BJ (cell line): ENCODE measurements at regions not wholly inside any gene's neighbourhood (a gene's known extent, or its start where the extent isn't known, plus 50 kb on each side); places are given as distances from the start of the nearest gene placed in this dataset.
"Not testable (repeated sequence)": the region's sequence is repeated elsewhere in the genome, so short reads cannot be mapped to it uniquely, and the experiment has no call there.

Experiments
- CTCF ChIA-PET: fragments of 350-600 bp; formaldehyde crosslinking; extraction: SDS; loops from one replicate; lab custom pipeline; 2021; ENCODE audit warnings: antibody characterized with exemption, inconsistent platforms; lab: Yijun Ruan, JAX
- POLR2A ChIA-PET: fragments of 300-600 bp; sonication (Branson Sonifier 250); formaldehyde crosslinking; extraction: SDS; loops from one replicate; lab custom pipeline; 2021; ENCODE audit warnings: antibody characterized with exemption; lab: Charles Lee
- DNase-seq: peaks from one replicate; pipeline ENCODE4 v3.0.0-alpha.2; 2011; ENCODE audit warnings: low read depth
- H3K27me3 ChIP-seq: 2 replicates; pipeline ENCODE4 v1.6.0; 2011; ENCODE audit warnings: low read length; ENCODE audit not compliant: control insufficient read depth, insufficient read depth
- H3K36me3 ChIP-seq: 2 replicates; pipeline ENCODE4 v1.5.1; 2011; ENCODE audit warnings: low read length; ENCODE audit not compliant: control insufficient read depth, insufficient read depth
- H3K4me3 ChIP-seq: 2 replicates; pipeline ENCODE4 v1.5.1; 2011; ENCODE audit warnings: low read depth, mild to moderate bottlenecking, control low read depth, low read length
- CTCF ChIP-seq: IDR thresholded peaks from 2 replicates; pipeline ENCODE4 v1.5.1; 2011; ENCODE audit warnings: low read depth, mild to moderate bottlenecking, control low read depth, inconsistent platforms, low read length, moderate library complexity; ENCODE audit not compliant: insufficient read depth

GRCh38 chrX:16333453-16333852 is 166.2 kb downstream of the MAGEB17 start:
- no peaks in the 10 kb centered on the region for H3K27me3 ChIP-seq
- no peaks in the 10 kb centered on the region for H3K36me3 ChIP-seq
- TF ChIP-seq CTCF: no peak
- ChIA-PET POLR2A (no interaction called here), CTCF (no interaction called here)
- H3K4me3 ChIP-seq: no peak overlapping the region
- no peak for DNase-seq

- DNase-seq: no peak
- POLR2A ChIA-PET: no interaction called here
- Histone ChIP-seq H3K36me3 (no peaks in the 10 kb centered on the region), H3K4me3 (no peak overlapping the region), H3K27me3 (no peaks in the 10 kb centered on the region)
- no peak for TF ChIP-seq CTCF
- CTCF ChIA-PET: no interaction called here
Observed at GRCh38 chrX:16335181-16335580, 167.9 kb downstream of the MAGEB17 start.

GRCh38 chrX:16347968-16348670 is 180.8 kb downstream of the MAGEB17 start:
- POLR2A ChIA-PET: no interaction called here
- no peak for TF ChIP-seq CTCF
- no peak overlapping the region for H3K4me3 ChIP-seq

GRCh38 chrX:16357902-16358301 is 190.6 kb downstream of the MAGEB17 start:
- H3K27me3 ChIP-seq: no peaks in the 10 kb centered on the region
- no peak for TF ChIP-seq CTCF
- no peak overlapping the region for H3K4me3 ChIP-seq
- ChIA-PET POLR2A (no interaction called here), CTCF (no interaction called here)
- no peaks in the 10 kb centered on the region for H3K36me3 ChIP-seq
- no peak for DNase-seq

More at GRCh38 chrX:16347968-16348670, 180.8 kb downstream of the MAGEB17 start:
- CTCF ChIA-PET: no interaction called here
- H3K36me3 ChIP-seq: no peaks in the 10 kb centered on the region
- no peaks in the 10 kb centered on the region for H3K27me3 ChIP-seq
- DNase-seq: no peak

- H3K4me3 ChIP-seq, DNase-seq, POLR2A ChIA-PET, CTCF ChIA-PET, H3K36me3 ChIP-seq, H3K27me3 ChIP-seq: not testable (repeated sequence)
Observed at GRCh38 chrX:16360056-16360455, 192.8 kb downstream of the MAGEB17 start.

GRCh38 chrX:16368696-16369095 is 201.4 kb downstream of the MAGEB17 start:
- ChIA-PET POLR2A (no interaction called here), CTCF (no interaction called here)
- Histone ChIP-seq H3K4me3 (no peak overlapping the region), H3K27me3 (no peaks in the 10 kb centered on the region), H3K36me3 (no peaks in the 10 kb centered on the region)
- no peak for DNase-seq
- no peak for TF ChIP-seq CTCF
